Neural progenitor cell (in vitro differentiated cells): ENCODE measurements at regions not wholly inside any gene's neighbourhood (a gene's known extent, or its start where the extent isn't known, plus 50 kb on each side); places are given as distances from the start of the nearest gene placed in this dataset.

ENCODE experiments used
- EZH2 ChIP-seq: fragments of 200-600 bp; sonication (generic); IDR thresholded peaks from 2 replicates; pipeline ENCODE4 v1.6.1; 2017; ENCODE audit warnings: antibody characterized with exemption, mild to moderate bottlenecking, moderate library complexity
- TF ChIP-seq, protein P1 (sequence below): fragments of 200-600 bp; sonication (generic); IDR thresholded peaks from 2 replicates; pipeline ENCODE4 v1.5.1; 2017; ENCODE audit warnings: antibody characterized with exemption, mild to moderate bottlenecking

GRCh38 chr22:49623176-49623575 lies 204.5 kb downstream of the BRD1 start:
- TF ChIP-seq, protein P1, sequence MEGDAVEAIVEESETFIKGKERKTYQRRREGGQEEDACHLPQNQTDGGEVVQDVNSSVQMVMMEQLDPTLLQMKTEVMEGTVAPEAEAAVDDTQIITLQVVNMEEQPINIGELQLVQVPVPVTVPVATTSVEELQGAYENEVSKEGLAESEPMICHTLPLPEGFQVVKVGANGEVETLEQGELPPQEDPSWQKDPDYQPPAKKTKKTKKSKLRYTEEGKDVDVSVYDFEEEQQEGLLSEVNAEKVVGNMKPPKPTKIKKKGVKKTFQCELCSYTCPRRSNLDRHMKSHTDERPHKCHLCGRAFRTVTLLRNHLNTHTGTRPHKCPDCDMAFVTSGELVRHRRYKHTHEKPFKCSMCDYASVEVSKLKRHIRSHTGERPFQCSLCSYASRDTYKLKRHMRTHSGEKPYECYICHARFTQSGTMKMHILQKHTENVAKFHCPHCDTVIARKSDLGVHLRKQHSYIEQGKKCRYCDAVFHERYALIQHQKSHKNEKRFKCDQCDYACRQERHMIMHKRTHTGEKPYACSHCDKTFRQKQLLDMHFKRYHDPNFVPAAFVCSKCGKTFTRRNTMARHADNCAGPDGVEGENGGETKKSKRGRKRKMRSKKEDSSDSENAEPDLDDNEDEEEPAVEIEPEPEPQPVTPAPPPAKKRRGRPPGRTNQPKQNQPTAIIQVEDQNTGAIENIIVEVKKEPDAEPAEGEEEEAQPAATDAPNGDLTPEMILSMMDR, result no peak
- TF ChIP-seq EZH2, result no peak
